Mesothelial cell of epicardium (in vitro differentiated cells): ENCODE measurements at regions not wholly inside any gene's neighbourhood (a gene's known extent, or its start where the extent isn't known, plus 50 kb on each side); places are given as distances from the start of the nearest gene placed in this dataset.

Experiments used
- DNase-seq, 2 experiments: peaks; one replicate each; pipeline ENCODE4 v3.0.0; 2021; ENCODE audit warnings: low spot score in 2 of 2; ENCODE audit not compliant: unreplicated experiment in 2 of 2
- H3K27ac Mint-ChIP-seq: 2 replicates; pipeline ENCODE4 v1.8.0; 2021; ENCODE audit warnings: mixed read lengths
- H3K27me3 Mint-ChIP-seq: 2 replicates; pipeline ENCODE4 v1.8.0; 2021; ENCODE audit warnings: low read depth, mixed read lengths
- H3K36me3 Mint-ChIP-seq: 2 replicates; pipeline ENCODE4 v1.8.0; 2021; ENCODE audit warnings: mixed read lengths
- H3K4me1 Mint-ChIP-seq: 2 replicates; pipeline ENCODE4 v1.8.0; 2021; ENCODE audit warnings: mixed read lengths
- H3K4me3 Mint-ChIP-seq: 2 replicates; pipeline ENCODE4 v1.8.0; 2021; ENCODE audit warnings: mild to moderate bottlenecking, moderate library complexity, mixed read lengths
- H3K9me3 Mint-ChIP-seq: 2 replicates; pipeline ENCODE4 v1.8.0; 2021; ENCODE audit warnings: mixed read lengths
- CTCF ChIP-seq: fragments of 200-600 bp; sonication (generic); IDR thresholded peaks from one replicate; pipeline ENCODE4 v1.5.0; 2021; ENCODE audit warnings: antibody characterized with exemption; ENCODE audit not compliant: unreplicated experiment

- Mint-ChIP-seq H3K4me3 (no peak overlapping the region), H3K27ac (no peak overlapping the region), H3K27me3 (no peaks in the 10 kb centered on the region), H3K36me3 (peaks cover 4% of the 10 kb centered on the region), H3K4me1 (peaks cover 54% of the 10 kb centered on the region), H3K9me3 (peaks cover 8% of the 10 kb centered on the region)
- DNase-seq: no peak
- TF ChIP-seq CTCF: no peak
These were observed 124.5 kb upstream of the ARHGAP5 start for GRCh38 chr14:31952573-31952972.

- no peak for DNase-seq
- H3K27me3 Mint-ChIP-seq: no peaks in the 10 kb centered on the region
- H3K4me1 Mint-ChIP-seq: peaks cover 47% of the 10 kb centered on the region
- peaks cover 8% of the 10 kb centered on the region for H3K9me3 Mint-ChIP-seq
- TF ChIP-seq CTCF: no peak
- H3K36me3 Mint-ChIP-seq: peaks cover 4% of the 10 kb centered on the region
- no peak overlapping the region for H3K4me3 Mint-ChIP-seq
- no peak overlapping the region for H3K27ac Mint-ChIP-seq
These were observed 123.9 kb upstream of the ARHGAP5 start for GRCh38 chr14:31953210-31953609.

- Mint-ChIP-seq H3K36me3 (peaks cover 4% of the 10 kb centered on the region), H3K27ac (no peak overlapping the region), H3K9me3 (peaks cover 8% of the 10 kb centered on the region), H3K4me1 (peaks cover 34% of the 10 kb centered on the region), H3K4me3 (no peak overlapping the region), H3K27me3 (no peaks in the 10 kb centered on the region)
- no peak for DNase-seq
- no peak for TF ChIP-seq CTCF
These were observed 122.1 kb upstream of the ARHGAP5 start for GRCh38 chr14:31954991-31955390.

GRCh38 chr14:31955936-31956579 is 121.0 kb upstream of the ARHGAP5 start:
- no peak for DNase-seq
- Mint-ChIP-seq H3K4me3 (no peak overlapping the region), H3K4me1 (peaks cover 23% of the 10 kb centered on the region), H3K27ac (no peak overlapping the region), H3K9me3 (peaks cover 15% of the 10 kb centered on the region), H3K36me3 (peaks cover 5% of the 10 kb centered on the region), H3K27me3 (no peaks in the 10 kb centered on the region)
- no peak for TF ChIP-seq CTCF

GRCh38 chr14:31957565-31957964 is 119.5 kb upstream of the ARHGAP5 start:
- no peak overlapping the region for H3K4me3 Mint-ChIP-seq

More at GRCh38 chr14:31957565-31957964, 119.5 kb upstream of the ARHGAP5 start:
- no peak for TF ChIP-seq CTCF
- H3K27ac Mint-ChIP-seq: no peak overlapping the region
- peaks cover 15% of the 10 kb centered on the region for H3K9me3 Mint-ChIP-seq
- H3K36me3 Mint-ChIP-seq: peaks cover 5% of the 10 kb centered on the region
- H3K4me1 Mint-ChIP-seq: peaks cover 19% of the 10 kb centered on the region
- no peak for DNase-seq
- H3K27me3 Mint-ChIP-seq: no peaks in the 10 kb centered on the region
